Right lobe of liver (tissue), 6 donors: ENCODE measurements at regions not wholly inside any gene's neighbourhood (a gene's known extent, or its start where the extent isn't known, plus 50 kb on each side); places are given as distances from the start of the nearest gene placed in this dataset.

ENCODE experiments used
- ATAC-seq, 4 donors: fragments of 200-7000 bp; cut with Tn5 transposase; one replicate each; pipeline ENCODE4 v1.9.1; 2020; ENCODE audit warnings: mild to moderate bottlenecking in 4 of 4, moderate library complexity in 4 of 4
- DNase-seq, 3 donors: peaks; one replicate each; pipeline ENCODE4 v3.0.0-alpha.2; 2020
- H3K27ac ChIP-seq, 3 donors: fragments of 200-600 bp; one replicate each; pipeline ENCODE4 v1.8.0; 2022
- H3K27me3 ChIP-seq, 2 donors: fragments of 200-600 bp; one replicate each; pipeline ENCODE4 v1.8.0; 2022
- H3K36me3 ChIP-seq, 4 donors: fragments of 200-600 bp; sonication (generic) in 1 of 4; one replicate each; pipeline versions ENCODE4 v1.5.1 to v1.8.0; 2017 to 2022; ENCODE audit warnings: control low read depth in 1 of 4
- H3K4me1 ChIP-seq, 4 donors: fragments of 200-600 bp; sonication (generic) in 1 of 4; one replicate each; pipeline versions ENCODE4 v1.5.1 to v1.8.0; 2017 to 2022; ENCODE audit warnings: control low read depth in 1 of 4
- H3K4me3 ChIP-seq, 3 donors: fragments of 200-600 bp; one replicate each; pipeline ENCODE4 v1.8.0; 2022
- H3K9me3 ChIP-seq, 4 donors: fragments of 200-600 bp; sonication (generic) in 1 of 4; one replicate each; pipeline versions ENCODE4 v1.5.1 to v1.8.0; 2017 to 2022; ENCODE audit warnings: control low read depth in 1 of 4
- CTCF ChIP-seq, 4 donors: fragments of 200-600 bp in 3 of 4; fragments of 450-650 bp in 1 of 4; IDR thresholded peaks; one replicate each; pipeline versions ENCODE4 v1.5.1 to v1.8.0; 2016 to 2022; ENCODE audit warnings: antibody characterized with exemption in 4 of 4, mild to moderate bottlenecking in 2 of 4
- POLR2A ChIP-seq: fragments of 450-650 bp; IDR thresholded peaks from one replicate; pipeline ENCODE4 v1.6.1; 2017; ENCODE audit warnings: antibody characterized with exemption, mild to moderate bottlenecking
- WGBS: methylation state at CpG from one replicate; pipeline ENCODE4 v1.1.6; 2018; ENCODE audit warnings: low coverage, low lambda C conversion rate; ENCODE audit not compliant: insufficient coverage; ENCODE audit errors: missing lambda C conversion rate; 5-methylcytosine and 5-hydroxymethylcytosine counted together
- intact Hi-C, 2 donors: fragments of 100-400 bp; cut with DNase I; formaldehyde crosslinking; loops; one replicate each; pipeline versions ENCODE4 v1.11.2 to v1.14.1; 2022
- donor health status: DM: no; HTN: yes; CAD: no.
- donor health status: DM: no; HTN: no; CAD: no.
- donor health status: DM: no; HTN: no; CAD: no.
- donor health status: DM: no; HTN: yes; CAD: no.
- donor health status: DM: no; HTN: yes; CAD: no.

- no peak for ATAC-seq
Measured at GRCh38 chr4:117514391-117515175, 429.2 kb upstream of the TRAM1L1 start.

GRCh38 chr4:117515921-117516320, 430.5 kb upstream of the TRAM1L1 start:
- H3K27ac ChIP-seq, result no peak overlapping the region
- 30% methylated on average over 2 of the region's 2 CpGs for WGBS
- intact Hi-C loops, result no loop called here

More at GRCh38 chr4:117514391-117515175, 429.2 kb upstream of the TRAM1L1 start:
- no peak for TF ChIP-seq CTCF (IDR thresholded peaks at IDR 0.05)
- no peak for TF ChIP-seq POLR2A
- Histone ChIP-seq H3K27ac (no peak overlapping the region), H3K27me3 (no peaks in the 10 kb centered on the region), H3K4me3 (no peak overlapping the region), H3K36me3 (no peaks in the 10 kb centered on the region), H3K9me3 (no peaks in the 10 kb centered on the region), H3K4me1 (no peaks in the 10 kb centered on the region)
- intact Hi-C loops, result no loop called here
- DNase-seq, result no peak

GRCh38 chr4:117527601-117528000, 442.2 kb upstream of the TRAM1L1 start:
- H3K9me3 ChIP-seq, result no peaks in the 10 kb centered on the region
- TF ChIP-seq POLR2A, result no peak
- no peaks in the 10 kb centered on the region for H3K4me1 ChIP-seq
- ATAC-seq (no peak), DNase-seq (no peak)
- H3K27ac ChIP-seq, result no peak overlapping the region
- WGBS, result 41% methylated on average over 1 of the region's 1 CpG
- intact Hi-C loops, result no loop called here
- H3K4me3 ChIP-seq, result no peak overlapping the region
- H3K27me3 ChIP-seq, result no peaks in the 10 kb centered on the region
- H3K36me3 ChIP-seq, result no peaks in the 10 kb centered on the region

More at GRCh38 chr4:117515921-117516320, 430.5 kb upstream of the TRAM1L1 start:
- TF ChIP-seq CTCF (IDR thresholded peaks at IDR 0.05) (no peak), POLR2A (no peak)
- no peak for DNase-seq
- H3K9me3 ChIP-seq, result no peaks in the 10 kb centered on the region
- H3K36me3 ChIP-seq, result no peaks in the 10 kb centered on the region
- H3K4me3 ChIP-seq, result no peak overlapping the region
- no peaks in the 10 kb centered on the region for H3K27me3 ChIP-seq
- H3K4me1 ChIP-seq, result no peaks in the 10 kb centered on the region
- ATAC-seq, result no peak

- ATAC-seq (no peak), DNase-seq (no peak)
- TF ChIP-seq POLR2A, result no peak
- TF ChIP-seq CTCF (IDR thresholded peaks at IDR 0.05), result no peak
- intact Hi-C loops, result no loop called here
- Histone ChIP-seq H3K27me3 (no peaks in the 10 kb centered on the region), H3K36me3 (no peaks in the 10 kb centered on the region), H3K4me3 (no peak overlapping the region), H3K4me1 (peaks cover 0 to 4% (median 0%) of the 10 kb centered on the region in 4 donors), H3K27ac (no peak overlapping the region), H3K9me3 (no peaks in the 10 kb centered on the region)
- 29% methylated on average over 3 of the region's 3 CpGs for WGBS
Measured at GRCh38 chr4:117529401-117529800, 444.0 kb upstream of the TRAM1L1 start.

- H3K9me3 ChIP-seq, result no peaks in the 10 kb centered on the region
- H3K27me3 ChIP-seq, result no peaks in the 10 kb centered on the region
- intact Hi-C loops, result no loop called here
- no peak overlapping the region for H3K4me3 ChIP-seq
- ATAC-seq (peak; percentile 85 to 95 (median 92)), DNase-seq (no peak)
- H3K4me1 ChIP-seq, result peaks cover 0 to 4% (median 0%) of the 10 kb centered on the region in 4 donors
- no peaks in the 10 kb centered on the region for H3K36me3 ChIP-seq
- no peak overlapping the region for H3K27ac ChIP-seq
- TF ChIP-seq CTCF (IDR thresholded peaks at IDR 0.05) (no peak), POLR2A (no peak)
- WGBS, result 22% methylated on average over 1 of the region's 1 CpG
Measured at GRCh38 chr4:117533501-117533900, 448.1 kb upstream of the TRAM1L1 start.
